ENCODE measurements at regions not wholly inside any gene's neighbourhood (a gene's known extent, or its start where the extent isn't known, plus 50 kb on each side); places are given as distances from the start of the nearest gene placed in this dataset.

- Histone ChIP-seq H3K36me3 (no peaks in the 10 kb centered on the region), H3K4me1 (peaks cover 0 to 4% (median 0%) of the 10 kb centered on the region in 4 donors), H3K27ac (peak overlapping the region in 1 of 4 donors; percentile 12), H3K9me3 (no peaks in the 10 kb centered on the region), H3K4me3 (no peak overlapping the region), H3K27me3 (no peaks in the 10 kb centered on the region)
- no peak for DNase-seq
- TF ChIP-seq POLR2A (IDR thresholded peaks at IDR 0.05) (no peak), POLR2AphosphoS5 (IDR thresholded peaks at IDR 0.05) (no peak), CTCF (IDR thresholded peaks at IDR 0.05) (no peak), EP300 (IDR thresholded peaks at IDR 0.05; ENCODE audit: low read depth) (no peak)
- WGBS, 2 donors (ENCODE audit: low coverage in 1 of 2) = 85% methylated on average over 10 of the region's 10 CpGs; no CpG with 5 or more reads in 1 of the 2 donors
- intact Hi-C loops (cut with DNase I; ENCODE audit: low total_unique reads) = no loop called here
- in situ Hi-C loops (cut with MboI; ENCODE audit: low pct_ligation_motif_present in 1 of 4, low pct_unique_long_range_greater_than_20kb in 1 of 4, low sequenced_read_pairs in 3 of 4) = no loop called here
These were observed 65.4 kb upstream of the HDAC4 start for GRCh38 chr2:239466061-239466754.

GRCh38 chr2:239465017-239466001, 64.5 kb upstream of the HDAC4 start:
- DNase-seq = peak; percentile 70
- Histone ChIP-seq H3K27ac (peak overlapping the region in 3 of 4 donors; percentile 12 to 35 (median 25)), H3K4me3 (no peak overlapping the region), H3K27me3 (no peaks in the 10 kb centered on the region), H3K4me1 (peaks cover 0 to 4% (median 0%) of the 10 kb centered on the region in 4 donors), H3K36me3 (no peaks in the 10 kb centered on the region), H3K9me3 (no peaks in the 10 kb centered on the region)
- TF ChIP-seq POLR2A (IDR thresholded peaks at IDR 0.05) (no peak), EP300 (IDR thresholded peaks at IDR 0.05; ENCODE audit: low read depth) (no peak), CTCF (IDR thresholded peaks at IDR 0.05) (no peak), POLR2AphosphoS5 (IDR thresholded peaks at IDR 0.05) (peak in 1 of 3 donors; percentile 13)
- intact Hi-C loops (cut with DNase I; ENCODE audit: low total_unique reads) = no loop called here
- WGBS, 2 donors (ENCODE audit: low coverage in 1 of 2) = 56 to 60% methylated on average over 3 to 29 of the region's 31 CpGs
- in situ Hi-C loops (cut with MboI; ENCODE audit: low pct_ligation_motif_present in 1 of 4, low pct_unique_long_range_greater_than_20kb in 1 of 4, low sequenced_read_pairs in 3 of 4) = no loop called here

- peak overlapping the region in 1 of 4 donors; percentile 35 for H3K27ac ChIP-seq
- WGBS, 2 donors (ENCODE audit: low coverage in 1 of 2) = 80% methylated on average over 21 of the region's 21 CpGs; no CpG with 5 or more reads in 1 of the 2 donors
- H3K4me3 ChIP-seq = no peak overlapping the region
- TF ChIP-seq POLR2A (IDR thresholded peaks at IDR 0.05) (no peak), CTCF (IDR thresholded peaks at IDR 0.05) (no peak), POLR2AphosphoS5 (IDR thresholded peaks at IDR 0.05) (no peak), EP300 (IDR thresholded peaks at IDR 0.05; ENCODE audit: low read depth) (no peak)
- no peaks in the 10 kb centered on the region for H3K9me3 ChIP-seq
- intact Hi-C loops (cut with DNase I; ENCODE audit: low total_unique reads) = no loop called here
- peak; percentile 4 for DNase-seq
- H3K27me3 ChIP-seq = no peaks in the 10 kb centered on the region
- in situ Hi-C loops (cut with MboI; ENCODE audit: low pct_ligation_motif_present in 1 of 4, low pct_unique_long_range_greater_than_20kb in 1 of 4, low sequenced_read_pairs in 3 of 4) = no loop called here
- peaks cover 0 to 4% (median 0%) of the 10 kb centered on the region in 4 donors for H3K4me1 ChIP-seq
- no peaks in the 10 kb centered on the region for H3K36me3 ChIP-seq
These were observed 63.6 kb upstream of the HDAC4 start for GRCh38 chr2:239464166-239465016.
